PFSK-1 (cell line): ENCODE measurements at regions not wholly inside any gene's neighbourhood (a gene's known extent, or its start where the extent isn't known, plus 50 kb on each side); places are given as distances from the start of the nearest gene placed in this dataset.

Experiments
- FOXP2 ChIP-seq: optimal IDR thresholded peaks from 2 replicates; pipeline ENCODE3; 2011; ENCODE audit warnings: borderline replicate concordance, control low read depth, inconsistent platforms; ENCODE audit not compliant: insufficient read depth; ENCODE audit errors: extremely low read length, extremely low read depth
- POLR2AphosphoS5 ChIP-seq: IDR thresholded peaks from 2 replicates; pipeline ENCODE4 v1.6.1; 2012; ENCODE audit warnings: low read depth, mild to moderate bottlenecking, control low read depth, low read length, moderate library complexity
- SIN3A ChIP-seq: IDR thresholded peaks from 2 replicates; pipeline ENCODE4 v1.6.1; 2012; ENCODE audit warnings: mild to moderate bottlenecking, low read length, moderate library complexity, borderline replicate concordance; ENCODE audit not compliant: insufficient read depth
- TAF1 ChIP-seq: IDR thresholded peaks from 2 replicates; pipeline ENCODE4 v1.6.1; 2012; ENCODE audit warnings: low read length, control low read depth, borderline replicate concordance; ENCODE audit not compliant: insufficient read depth
- TF ChIP-seq, protein P1 (sequence below), 2 experiments: IDR thresholded peaks; 2 replicates each; pipeline versions ENCODE4 v1.6.1 to v1.8.0; 2011 to 2012; ENCODE audit warnings: low read depth in 2 of 2, low read length in 2 of 2, control low read depth in 1 of 2, inconsistent platforms in 1 of 2, mild to moderate bottlenecking in 1 of 2, moderate library complexity in 1 of 2; ENCODE audit not compliant: insufficient read depth in 1 of 2

DNA sequence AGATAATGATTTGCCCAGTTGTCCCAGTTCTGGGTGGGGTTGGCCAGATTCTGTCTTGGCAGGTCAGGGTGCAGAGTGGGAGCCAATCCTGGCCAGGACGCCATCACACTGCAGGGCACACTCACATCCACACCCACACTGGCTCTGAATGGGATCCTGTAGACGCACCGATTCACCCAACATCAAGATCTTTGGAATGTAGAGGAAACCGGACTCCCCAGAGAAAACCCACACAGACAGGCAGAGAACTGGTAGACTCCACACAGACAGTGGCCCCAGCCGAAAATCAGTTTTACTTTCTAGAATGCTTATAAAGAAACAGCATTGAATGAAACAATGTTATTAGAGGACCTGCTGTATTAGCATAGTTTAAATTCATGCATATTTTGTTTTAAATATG is 343.1 kb upstream of the DAB2 start:
- TF ChIP-seq SIN3A (no peak), FOXP2 (no peak), POLR2AphosphoS5 (no peak), TAF1 (no peak)
- TF ChIP-seq, protein P1, sequence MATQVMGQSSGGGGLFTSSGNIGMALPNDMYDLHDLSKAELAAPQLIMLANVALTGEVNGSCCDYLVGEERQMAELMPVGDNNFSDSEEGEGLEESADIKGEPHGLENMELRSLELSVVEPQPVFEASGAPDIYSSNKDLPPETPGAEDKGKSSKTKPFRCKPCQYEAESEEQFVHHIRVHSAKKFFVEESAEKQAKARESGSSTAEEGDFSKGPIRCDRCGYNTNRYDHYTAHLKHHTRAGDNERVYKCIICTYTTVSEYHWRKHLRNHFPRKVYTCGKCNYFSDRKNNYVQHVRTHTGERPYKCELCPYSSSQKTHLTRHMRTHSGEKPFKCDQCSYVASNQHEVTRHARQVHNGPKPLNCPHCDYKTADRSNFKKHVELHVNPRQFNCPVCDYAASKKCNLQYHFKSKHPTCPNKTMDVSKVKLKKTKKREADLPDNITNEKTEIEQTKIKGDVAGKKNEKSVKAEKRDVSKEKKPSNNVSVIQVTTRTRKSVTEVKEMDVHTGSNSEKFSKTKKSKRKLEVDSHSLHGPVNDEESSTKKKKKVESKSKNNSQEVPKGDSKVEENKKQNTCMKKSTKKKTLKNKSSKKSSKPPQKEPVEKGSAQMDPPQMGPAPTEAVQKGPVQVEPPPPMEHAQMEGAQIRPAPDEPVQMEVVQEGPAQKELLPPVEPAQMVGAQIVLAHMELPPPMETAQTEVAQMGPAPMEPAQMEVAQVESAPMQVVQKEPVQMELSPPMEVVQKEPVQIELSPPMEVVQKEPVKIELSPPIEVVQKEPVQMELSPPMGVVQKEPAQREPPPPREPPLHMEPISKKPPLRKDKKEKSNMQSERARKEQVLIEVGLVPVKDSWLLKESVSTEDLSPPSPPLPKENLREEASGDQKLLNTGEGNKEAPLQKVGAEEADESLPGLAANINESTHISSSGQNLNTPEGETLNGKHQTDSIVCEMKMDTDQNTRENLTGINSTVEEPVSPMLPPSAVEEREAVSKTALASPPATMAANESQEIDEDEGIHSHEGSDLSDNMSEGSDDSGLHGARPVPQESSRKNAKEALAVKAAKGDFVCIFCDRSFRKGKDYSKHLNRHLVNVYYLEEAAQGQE (IDR thresholded peaks at IDR 0.05; ENCODE audit: insufficient read depth in 1 of 2, low read depth in 2 of 2, low read length in 2 of 2), result no peak

DNA sequence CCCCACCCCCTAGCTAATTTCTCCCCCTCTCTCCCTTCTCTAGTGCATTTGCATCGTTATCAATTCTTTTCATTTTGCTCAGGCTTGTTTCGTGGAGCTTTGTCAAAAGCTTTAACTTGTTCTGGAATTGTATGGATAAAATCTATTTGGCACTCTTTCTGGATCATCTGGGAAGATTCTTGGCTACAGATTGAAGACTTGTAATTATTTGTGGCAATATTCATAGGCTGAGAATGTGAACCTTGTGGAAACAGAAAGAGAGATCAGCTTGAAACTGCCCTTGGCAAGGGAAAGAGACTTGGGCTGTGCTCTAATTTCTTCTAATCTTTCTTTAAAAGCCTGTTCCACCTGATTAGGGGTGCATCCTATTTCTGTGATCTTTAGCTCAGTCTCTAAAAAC is 340.6 kb upstream of the DAB2 start:
- TF ChIP-seq FOXP2, result no peak

- TF ChIP-seq POLR2AphosphoS5, result no peak
- no peak for TF ChIP-seq FOXP2
- no peak for TF ChIP-seq SIN3A
- TF ChIP-seq, protein P1 (IDR thresholded peaks at IDR 0.05; ENCODE audit: insufficient read depth in 1 of 2, low read depth in 2 of 2, low read length in 2 of 2), result no peak
- no peak for TF ChIP-seq TAF1
Measured at GRCh38 chr5:39762761-39763160, 338.0 kb upstream of the DAB2 start.

GRCh38 chr5:39761199-39761950 is 336.6 kb upstream of the DAB2 start:
- TF ChIP-seq TAF1 (no peak), POLR2AphosphoS5 (no peak), FOXP2 (no peak), SIN3A (no peak)
- TF ChIP-seq, protein P1 (IDR thresholded peaks at IDR 0.05; ENCODE audit: insufficient read depth in 1 of 2, low read depth in 2 of 2, low read length in 2 of 2), result no peak

DNA sequence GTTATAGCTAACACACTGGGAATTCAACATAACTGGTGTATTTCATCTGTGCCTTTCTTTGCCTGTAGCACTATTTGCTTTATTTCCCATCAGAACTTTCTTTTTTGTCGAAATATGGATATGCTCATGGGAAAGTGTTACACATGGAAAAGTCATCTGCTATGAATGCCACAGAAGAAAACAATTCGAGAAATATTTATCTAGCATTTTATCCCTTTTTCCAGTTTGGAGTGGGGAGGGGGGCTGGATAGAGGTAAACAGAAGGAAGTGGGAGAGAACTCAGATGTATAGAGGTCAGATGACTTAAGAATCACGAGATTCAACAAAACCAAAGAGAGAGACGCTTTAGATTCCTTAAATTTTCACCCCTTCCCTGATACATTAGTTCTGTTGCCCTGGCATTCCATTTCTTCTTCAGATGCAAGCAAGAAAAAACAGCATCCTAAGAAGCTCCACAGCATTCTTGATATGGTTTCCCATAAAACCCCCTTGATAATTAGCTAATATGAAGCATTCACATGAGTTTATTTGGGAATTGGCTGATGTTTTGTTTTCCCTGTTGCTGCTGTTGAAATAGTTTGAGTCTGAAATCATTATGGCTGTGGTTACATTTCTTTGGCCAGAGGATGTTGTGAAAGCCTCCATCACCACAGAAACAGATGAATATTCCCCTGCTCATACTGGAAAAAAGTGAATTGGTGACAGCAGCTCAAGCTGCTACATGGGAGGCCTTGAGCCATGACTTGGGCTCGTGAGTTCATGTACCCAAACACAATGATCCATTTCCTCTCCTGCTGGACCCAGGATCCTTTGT is 335.8 kb upstream of the DAB2 start:
- TF ChIP-seq TAF1 (no peak), SIN3A (no peak), POLR2AphosphoS5 (no peak), FOXP2 (no peak)
- TF ChIP-seq, protein P1 (IDR thresholded peaks at IDR 0.05; ENCODE audit: insufficient read depth in 1 of 2, low read depth in 2 of 2, low read length in 2 of 2), result no peak
